Glutamatergic neuron (in vitro differentiated cells): ENCODE measurements at regions not wholly inside any gene's neighbourhood (a gene's known extent, or its start where the extent isn't known, plus 50 kb on each side); places are given as distances from the start of the nearest gene placed in this dataset.

Source experiments
- DNase-seq: peaks from one replicate; pipeline ENCODE4 v3.0.0; 2022
- H3K27ac Mint-ChIP-seq: one replicate; pipeline ENCODE4 v1.8.0; 2020; ENCODE audit warnings: mild to moderate bottlenecking, mixed read lengths, inconsistent platforms; ENCODE audit not compliant: unreplicated experiment
- H3K27me3 Mint-ChIP-seq: one replicate; pipeline ENCODE4 v1.8.0; 2020; ENCODE audit warnings: mild to moderate bottlenecking, moderate library complexity, mixed read lengths, inconsistent platforms; ENCODE audit not compliant: unreplicated experiment
- H3K36me3 Mint-ChIP-seq: one replicate; pipeline ENCODE4 v1.8.0; 2020; ENCODE audit warnings: mild to moderate bottlenecking, mixed read lengths, inconsistent platforms; ENCODE audit not compliant: unreplicated experiment
- H3K4me1 Mint-ChIP-seq: one replicate; pipeline ENCODE4 v1.8.0; 2020; ENCODE audit warnings: mild to moderate bottlenecking, low read depth, mixed read lengths, inconsistent platforms; ENCODE audit not compliant: unreplicated experiment
- H3K4me3 Mint-ChIP-seq: one replicate; pipeline ENCODE4 v1.8.0; 2020; ENCODE audit warnings: mild to moderate bottlenecking, mixed read lengths, inconsistent platforms; ENCODE audit not compliant: unreplicated experiment
- H3K9me3 Mint-ChIP-seq: one replicate; pipeline ENCODE4 v1.8.0; 2020; ENCODE audit warnings: mild to moderate bottlenecking, moderate library complexity, mixed read lengths, inconsistent platforms; ENCODE audit not compliant: unreplicated experiment
- TF ChIP-seq, protein P1 (sequence below): fragments of 200-600 bp; sonication (generic); IDR thresholded peaks from one replicate; pipeline ENCODE4 v1.5.0; 2021; ENCODE audit not compliant: partially characterized antibody, unreplicated experiment

DNA sequence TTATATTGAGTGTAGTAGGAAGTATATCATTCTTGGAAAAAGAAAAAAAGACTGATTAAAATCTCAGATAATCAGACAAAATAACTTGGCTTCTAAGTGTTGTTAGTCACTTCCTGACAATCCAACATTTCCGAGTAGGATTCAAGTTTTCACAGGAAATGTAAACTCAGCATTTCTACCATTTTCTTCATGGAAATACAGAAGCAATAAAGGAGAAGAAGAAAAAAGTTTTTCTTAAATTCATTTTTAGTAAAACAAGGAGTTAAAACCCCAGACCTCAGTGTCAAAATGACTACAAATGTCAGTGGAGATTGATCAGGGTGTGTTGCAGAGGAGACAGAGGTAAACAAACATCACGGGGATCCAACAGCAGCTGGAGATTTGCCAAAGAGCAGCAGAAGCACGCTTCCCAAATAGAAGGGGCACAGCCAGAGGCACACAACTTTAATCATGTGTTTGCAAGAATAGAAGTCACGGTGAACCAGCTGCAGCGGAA is 129.3 kb upstream of the FAM9B start:
- H3K4me3 Mint-ChIP-seq = no peak overlapping the region
- no peaks in the 10 kb centered on the region for H3K4me1 Mint-ChIP-seq
- no peak for DNase-seq
- TF ChIP-seq, protein P1, sequence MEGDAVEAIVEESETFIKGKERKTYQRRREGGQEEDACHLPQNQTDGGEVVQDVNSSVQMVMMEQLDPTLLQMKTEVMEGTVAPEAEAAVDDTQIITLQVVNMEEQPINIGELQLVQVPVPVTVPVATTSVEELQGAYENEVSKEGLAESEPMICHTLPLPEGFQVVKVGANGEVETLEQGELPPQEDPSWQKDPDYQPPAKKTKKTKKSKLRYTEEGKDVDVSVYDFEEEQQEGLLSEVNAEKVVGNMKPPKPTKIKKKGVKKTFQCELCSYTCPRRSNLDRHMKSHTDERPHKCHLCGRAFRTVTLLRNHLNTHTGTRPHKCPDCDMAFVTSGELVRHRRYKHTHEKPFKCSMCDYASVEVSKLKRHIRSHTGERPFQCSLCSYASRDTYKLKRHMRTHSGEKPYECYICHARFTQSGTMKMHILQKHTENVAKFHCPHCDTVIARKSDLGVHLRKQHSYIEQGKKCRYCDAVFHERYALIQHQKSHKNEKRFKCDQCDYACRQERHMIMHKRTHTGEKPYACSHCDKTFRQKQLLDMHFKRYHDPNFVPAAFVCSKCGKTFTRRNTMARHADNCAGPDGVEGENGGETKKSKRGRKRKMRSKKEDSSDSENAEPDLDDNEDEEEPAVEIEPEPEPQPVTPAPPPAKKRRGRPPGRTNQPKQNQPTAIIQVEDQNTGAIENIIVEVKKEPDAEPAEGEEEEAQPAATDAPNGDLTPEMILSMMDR = no peak
- H3K36me3 Mint-ChIP-seq = no peaks in the 10 kb centered on the region
- H3K27me3 Mint-ChIP-seq = no peaks in the 10 kb centered on the region
- no peak overlapping the region for H3K27ac Mint-ChIP-seq
- H3K9me3 Mint-ChIP-seq = no peaks in the 10 kb centered on the region

DNA sequence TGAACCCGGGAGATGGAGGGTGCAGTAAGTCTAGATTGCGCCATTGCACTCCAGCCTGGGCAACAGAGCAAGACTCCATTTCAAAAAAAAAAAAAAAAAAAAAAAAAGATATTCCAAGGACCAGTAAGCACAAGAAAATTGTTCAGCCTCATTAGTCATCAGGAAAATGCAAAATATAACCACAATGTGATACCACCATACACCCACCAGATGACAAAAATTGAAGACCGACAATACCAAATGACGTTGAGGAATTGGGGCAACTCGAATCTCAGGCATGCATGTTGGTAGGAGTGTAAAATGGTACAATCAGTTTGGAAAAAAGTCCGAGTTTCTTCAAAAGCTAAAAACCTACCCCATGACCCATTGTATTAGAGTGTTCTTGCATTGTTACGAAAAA is 130.2 kb upstream of the FAM9B start:
- Mint-ChIP-seq H3K36me3 (no peaks in the 10 kb centered on the region), H3K27me3 (no peaks in the 10 kb centered on the region), H3K27ac (no peak overlapping the region)

DNA sequence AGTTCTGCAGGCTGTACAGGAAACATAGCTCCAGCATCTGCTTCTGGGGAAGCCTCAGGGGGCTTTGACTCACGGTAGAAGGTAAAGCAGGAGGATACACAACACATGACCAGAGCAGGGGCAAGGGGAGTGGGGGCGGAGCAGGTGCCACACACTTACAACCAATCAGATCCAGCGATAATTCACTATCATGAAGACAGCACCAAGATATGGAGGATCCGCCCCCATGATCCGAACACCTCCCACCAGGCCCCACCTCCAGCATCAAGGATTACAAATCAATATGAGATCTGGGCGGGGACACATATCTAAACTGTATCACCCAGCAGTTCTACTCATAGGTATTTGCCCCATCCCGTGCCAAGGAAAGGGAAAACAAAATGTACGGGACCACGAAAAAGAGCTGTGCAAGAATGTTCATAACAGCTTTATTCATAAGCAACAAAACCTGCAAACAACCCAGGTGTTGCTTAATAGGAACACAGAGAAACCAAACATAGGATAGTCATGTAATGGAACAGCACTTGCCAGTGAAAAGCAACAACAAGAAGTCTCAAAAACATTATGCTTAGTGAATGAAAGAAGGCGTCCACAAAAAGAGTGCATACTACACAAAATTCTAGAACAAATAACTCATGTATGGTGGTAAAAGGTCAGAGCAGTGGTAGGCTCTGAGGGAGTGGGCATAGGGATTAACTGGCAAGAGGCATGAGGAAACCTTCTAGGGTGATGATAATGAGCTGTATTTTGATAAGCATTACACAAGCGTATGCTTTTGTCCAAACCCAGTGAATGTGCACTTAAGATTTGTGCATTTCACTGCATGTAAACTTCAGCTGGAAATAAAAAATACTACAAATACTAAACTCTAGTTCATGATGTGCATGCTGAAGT is 130.9 kb upstream of the FAM9B start:
- Mint-ChIP-seq H3K36me3 (no peaks in the 10 kb centered on the region), H3K4me1 (no peaks in the 10 kb centered on the region), H3K27ac (no peak overlapping the region), H3K9me3 (no peaks in the 10 kb centered on the region), H3K4me3 (no peak overlapping the region), H3K27me3 (no peaks in the 10 kb centered on the region)
- no peak for DNase-seq
- TF ChIP-seq, protein P1 = no peak

More for the DNA sequence above, 130.2 kb upstream of the FAM9B start:
- TF ChIP-seq, protein P1 = no peak
- Mint-ChIP-seq H3K4me1 (no peaks in the 10 kb centered on the region), H3K4me3 (no peak overlapping the region), H3K9me3 (no peaks in the 10 kb centered on the region)
- no peak for DNase-seq

DNA sequence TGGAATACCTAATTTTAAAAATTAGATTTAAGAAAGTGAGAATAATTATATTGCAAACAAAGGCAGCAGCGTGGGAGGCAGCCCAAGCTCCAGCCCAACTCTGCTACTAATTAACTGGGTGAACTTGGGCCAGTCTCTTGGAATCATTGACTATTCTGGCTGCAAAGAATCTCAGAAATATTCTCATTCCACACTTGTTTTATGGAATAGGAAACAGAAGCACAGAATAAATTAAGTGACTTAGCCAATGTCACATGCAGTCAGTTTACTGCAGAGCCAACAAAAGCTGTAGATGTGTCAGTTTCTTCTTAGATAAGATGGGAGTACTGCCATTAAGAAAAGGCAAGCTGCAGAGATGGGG is 132.6 kb upstream of the FAM9B start:
- H3K27ac Mint-ChIP-seq = no peak overlapping the region
- no peak overlapping the region for H3K4me3 Mint-ChIP-seq
- H3K36me3 Mint-ChIP-seq = no peaks in the 10 kb centered on the region
- no peaks in the 10 kb centered on the region for H3K27me3 Mint-ChIP-seq
- no peaks in the 10 kb centered on the region for H3K9me3 Mint-ChIP-seq
- TF ChIP-seq, protein P1 = no peak
- DNase-seq = no peak
- no peaks in the 10 kb centered on the region for H3K4me1 Mint-ChIP-seq

DNA sequence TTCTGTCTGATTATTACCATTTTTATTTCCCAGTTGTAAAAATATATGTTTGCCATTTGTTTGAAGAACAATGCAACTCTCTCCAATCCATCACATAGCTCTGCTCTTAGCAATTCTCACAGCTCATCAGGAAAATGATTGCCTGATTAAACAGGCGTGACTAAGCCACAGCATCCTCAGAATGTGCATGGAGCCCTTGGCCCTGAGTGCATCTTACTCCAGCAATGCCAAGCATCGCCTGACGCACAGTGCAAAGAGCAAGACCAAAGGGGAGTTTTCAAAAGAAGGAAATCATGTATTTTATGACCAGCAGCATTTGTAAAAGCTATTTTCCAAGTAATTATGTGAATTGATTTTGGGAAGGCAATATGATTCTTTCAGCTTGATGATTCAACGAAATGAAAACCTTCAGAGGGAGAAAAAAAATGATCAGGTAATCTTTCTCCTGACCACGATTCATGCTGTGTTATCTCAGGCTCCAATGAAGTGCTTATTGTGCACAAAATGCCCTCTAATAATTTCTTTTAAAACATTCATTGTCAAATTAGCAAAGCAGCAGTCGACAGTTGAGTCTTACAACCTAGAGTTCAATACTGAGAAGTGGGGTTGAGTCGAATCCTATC is 138.0 kb upstream of the FAM9B start:
- H3K27ac Mint-ChIP-seq = no peak overlapping the region
- TF ChIP-seq, protein P1 = no peak
- no peaks in the 10 kb centered on the region for H3K36me3 Mint-ChIP-seq
- H3K4me3 Mint-ChIP-seq = no peak overlapping the region
- no peaks in the 10 kb centered on the region for H3K4me1 Mint-ChIP-seq
- no peaks in the 10 kb centered on the region for H3K27me3 Mint-ChIP-seq
- no peaks in the 10 kb centered on the region for H3K9me3 Mint-ChIP-seq
- no peak for DNase-seq
